ENCODE measurements at regions not wholly inside any gene's neighbourhood (a gene's known extent, or its start where the extent isn't known, plus 50 kb on each side); places are given as distances from the start of the nearest gene placed in this dataset.
"Not testable (repeated sequence)": the region's sequence is repeated elsewhere in the genome, so short reads cannot be mapped to it uniquely, and the experiment has no call there.

GRCh38 chr14:106737021-106737420 is 1210.6 kb downstream of the TMEM121 start:
- Histone ChIP-seq H3K9me3 (ENCODE audit: low read depth) (no peaks in the 10 kb centered on the region), H4K20me1 (ENCODE audit: insufficient read depth) (no peaks in the 10 kb centered on the region), H3K27me3 (replicated peaks; ENCODE audit: insufficient read depth) (no peaks in the 10 kb centered on the region), H3K27ac (no peak overlapping the region), H2AFZ (no peak overlapping the region), H3K36me3 (ENCODE audit: low read depth) (no peaks in the 10 kb centered on the region), H3K9me2 (ENCODE audit: insufficient read depth) (no peaks in the 10 kb centered on the region), H3F3A (ENCODE audit: insufficient read depth) (no peaks in the 10 kb centered on the region), H3K4me1 (ENCODE audit: insufficient read depth) (no peaks in the 10 kb centered on the region), H3K79me2 (ENCODE audit: insufficient read depth) (no peaks in the 10 kb centered on the region), H3K9ac (no peak overlapping the region), H3K4me2 (ENCODE audit: unreplicated experiment) (no peak overlapping the region), H3K4me3 (no peak overlapping the region)
- 18 to 21% methylated on average over 7 to 9 of the region's 9 CpGs for WGBS, 2 experiments (ENCODE audit: low coverage in 1 of 2, low lambda C conversion rate in 2 of 2, missing lambda C conversion rate in 2 of 2)
- no peak for DNase-seq
- in situ Hi-C loops (cut with MboI), result no loop called here
- TF ChIP-seq EZH2phosphoT487 (IDR thresholded peaks at IDR 0.05; ENCODE audit: insufficient read depth, low read depth) (no peak), EZH2 (IDR thresholded peaks at IDR 0.05; ENCODE audit: insufficient read depth, poor library complexity, severe bottlenecking) (no peak)

- Histone ChIP-seq H3K9me3 (ENCODE audit: low read depth) (no peaks in the 10 kb centered on the region), H3F3A (ENCODE audit: insufficient read depth) (no peaks in the 10 kb centered on the region), H3K79me2 (ENCODE audit: insufficient read depth) (no peaks in the 10 kb centered on the region), H3K27ac (no peak overlapping the region), H2AFZ (no peak overlapping the region), H3K4me3 (no peak overlapping the region), H4K20me1 (ENCODE audit: insufficient read depth) (no peaks in the 10 kb centered on the region), H3K9me2 (ENCODE audit: insufficient read depth) (no peaks in the 10 kb centered on the region), H3K4me2 (ENCODE audit: unreplicated experiment) (no peak overlapping the region), H3K36me3 (ENCODE audit: low read depth) (no peaks in the 10 kb centered on the region), H3K27me3 (replicated peaks; ENCODE audit: insufficient read depth) (no peaks in the 10 kb centered on the region), H3K9ac (no peak overlapping the region), H3K4me1 (ENCODE audit: insufficient read depth) (no peaks in the 10 kb centered on the region)
- DNase-seq, result no peak
- WGBS, 2 experiments (ENCODE audit: low coverage in 1 of 2, low lambda C conversion rate in 2 of 2, missing lambda C conversion rate in 2 of 2), result 0% methylated on average over 1 of the region's 1 CpG
- no peak for TF ChIP-seq EZH2 (IDR thresholded peaks at IDR 0.05; ENCODE audit: insufficient read depth, poor library complexity, severe bottlenecking)
- no peak for TF ChIP-seq EZH2phosphoT487 (IDR thresholded peaks at IDR 0.05; ENCODE audit: insufficient read depth, low read depth)
- in situ Hi-C loops (cut with MboI), result no loop called here
Observed at GRCh38 chr14:106738075-106738474, 1211.7 kb downstream of the TMEM121 start.

GRCh38 chr14:106738598-106739258 is 1212.3 kb downstream of the TMEM121 start:
- H3K36me3 ChIP-seq (ENCODE audit: low read depth); DNase-seq; in situ Hi-C loops (cut with MboI); H3F3A ChIP-seq (ENCODE audit: insufficient read depth); H3K79me2 ChIP-seq (ENCODE audit: insufficient read depth); H3K9me3 ChIP-seq (ENCODE audit: low read depth); H3K9me2 ChIP-seq (ENCODE audit: insufficient read depth); H3K27me3 ChIP-seq (replicated peaks; ENCODE audit: insufficient read depth); H2AFZ ChIP-seq; H3K4me1 ChIP-seq (ENCODE audit: insufficient read depth); H3K4me3 ChIP-seq; H4K20me1 ChIP-seq (ENCODE audit: insufficient read depth); H3K9ac ChIP-seq; H3K4me2 ChIP-seq (ENCODE audit: unreplicated experiment); H3K27ac ChIP-seq: not testable (repeated sequence)
- 23 to 27% methylated on average over 4 to 7 of the region's 9 CpGs for WGBS, 2 experiments (ENCODE audit: low coverage in 1 of 2, low lambda C conversion rate in 2 of 2, missing lambda C conversion rate in 2 of 2)

- H3K9ac ChIP-seq; H3K27me3 ChIP-seq (replicated peaks; ENCODE audit: insufficient read depth); H3K36me3 ChIP-seq (ENCODE audit: low read depth); H3K9me3 ChIP-seq (ENCODE audit: low read depth); DNase-seq; H3K27ac ChIP-seq; H4K20me1 ChIP-seq (ENCODE audit: insufficient read depth); H3F3A ChIP-seq (ENCODE audit: insufficient read depth); H3K79me2 ChIP-seq (ENCODE audit: insufficient read depth); H3K4me1 ChIP-seq (ENCODE audit: insufficient read depth); H3K9me2 ChIP-seq (ENCODE audit: insufficient read depth); in situ Hi-C loops (cut with MboI); H2AFZ ChIP-seq; H3K4me2 ChIP-seq (ENCODE audit: unreplicated experiment); H3K4me3 ChIP-seq: not testable (repeated sequence)
- 20 to 30% methylated on average over 12 to 14 of the region's 16 CpGs for WGBS, 2 experiments (ENCODE audit: low coverage in 1 of 2, low lambda C conversion rate in 2 of 2, missing lambda C conversion rate in 2 of 2)
Observed at GRCh38 chr14:106741086-106741827, 1214.9 kb downstream of the TMEM121 start.

- WGBS, 2 experiments (ENCODE audit: low coverage in 1 of 2, low lambda C conversion rate in 2 of 2, missing lambda C conversion rate in 2 of 2), result 19 to 26% methylated on average over 12 to 15 of the region's 15 CpGs
- H4K20me1 ChIP-seq (ENCODE audit: insufficient read depth); H2AFZ ChIP-seq; DNase-seq; H3K4me3 ChIP-seq; H3F3A ChIP-seq (ENCODE audit: insufficient read depth); H3K9me2 ChIP-seq (ENCODE audit: insufficient read depth); H3K9ac ChIP-seq; H3K4me2 ChIP-seq (ENCODE audit: unreplicated experiment); H3K36me3 ChIP-seq (ENCODE audit: low read depth); H3K4me1 ChIP-seq (ENCODE audit: insufficient read depth); in situ Hi-C loops (cut with MboI); H3K27me3 ChIP-seq (replicated peaks; ENCODE audit: insufficient read depth); H3K27ac ChIP-seq; H3K9me3 ChIP-seq (ENCODE audit: low read depth); H3K79me2 ChIP-seq (ENCODE audit: insufficient read depth): not testable (repeated sequence)
Observed at GRCh38 chr14:106745016-106745767, 1218.8 kb downstream of the TMEM121 start.

- in situ Hi-C loops (cut with MboI), result not testable (repeated sequence)
Observed at GRCh38 chr14:106750089-106750488, 1223.7 kb downstream of the TMEM121 start.

More at GRCh38 chr14:106750089-106750488, 1223.7 kb downstream of the TMEM121 start:
- DNase-seq; H3K4me3 ChIP-seq; H3K9me3 ChIP-seq (ENCODE audit: low read depth); H3K9me2 ChIP-seq (ENCODE audit: insufficient read depth); H4K20me1 ChIP-seq (ENCODE audit: insufficient read depth); H3K27ac ChIP-seq; H3K27me3 ChIP-seq (replicated peaks; ENCODE audit: insufficient read depth); H2AFZ ChIP-seq; H3K79me2 ChIP-seq (ENCODE audit: insufficient read depth); H3K36me3 ChIP-seq (ENCODE audit: low read depth); H3K9ac ChIP-seq; H3K4me1 ChIP-seq (ENCODE audit: insufficient read depth); H3F3A ChIP-seq (ENCODE audit: insufficient read depth); H3K4me2 ChIP-seq (ENCODE audit: unreplicated experiment): not testable (repeated sequence)
- 0% methylated on average over 3 of the region's 3 CpGs; no CpG with 5 or more reads in 1 of the 2 experiments for WGBS, 2 experiments (ENCODE audit: low coverage in 1 of 2, low lambda C conversion rate in 2 of 2, missing lambda C conversion rate in 2 of 2)
